MCF 10A (cell line): ENCODE measurements at regions not wholly inside any gene's neighbourhood (a gene's known extent, or its start where the extent isn't known, plus 50 kb on each side); places are given as distances from the start of the nearest gene placed in this dataset.
"Not testable (repeated sequence)": the region's sequence is repeated elsewhere in the genome, so short reads cannot be mapped to it uniquely, and the experiment has no call there.

Experiments used
- BruUV-seq: library from RNA; stranded (reverse); fragments of 400-500 nt; replicated peaks from 2 replicates; lab custom pipeline; 2021; lab: Mats Ljungman, UMichigan
- CTCF ChIA-PET: fragments of 300-600 bp; sonication (Branson Sonifier 250); formaldehyde crosslinking; extraction: SDS; loops from one replicate; lab custom pipeline; 2021; ENCODE audit warnings: antibody characterized with exemption, inconsistent platforms; lab: Yijun Ruan, JAX
- POLR2A ChIA-PET: fragments of 300-600, 350-650 bp; sonication (Branson Sonifier 250); formaldehyde crosslinking; extraction: SDS; loops from one replicate; lab custom pipeline; 2020; ENCODE audit warnings: antibody characterized with exemption, inconsistent platforms; lab: Yijun Ruan, JAX
- DNase-seq: peaks from one replicate; pipeline ENCODE4 v3.0.0-alpha.2; 2018; ENCODE audit not compliant: unreplicated experiment
- H3K27ac Mint-ChIP-seq: one replicate; pipeline ENCODE4 v1.8.0; 2022; ENCODE audit warnings: mild to moderate bottlenecking, low read depth, mixed read lengths; ENCODE audit not compliant: unreplicated experiment
- H3K27me3 Mint-ChIP-seq: one replicate; pipeline ENCODE4 v1.8.0; 2022; ENCODE audit warnings: mixed read lengths; ENCODE audit not compliant: insufficient read depth, unreplicated experiment
- H3K36me3 Mint-ChIP-seq: one replicate; pipeline ENCODE4 v1.8.0; 2022; ENCODE audit warnings: mild to moderate bottlenecking, moderate library complexity, mixed read lengths; ENCODE audit not compliant: insufficient read depth, unreplicated experiment
- H3K4me1 Mint-ChIP-seq: one replicate; pipeline ENCODE4 v1.8.0; 2022; ENCODE audit warnings: mixed read lengths; ENCODE audit not compliant: insufficient read depth, unreplicated experiment
- H3K4me3 Mint-ChIP-seq: one replicate; pipeline ENCODE4 v1.8.0; 2022; ENCODE audit warnings: mild to moderate bottlenecking, moderate library complexity, mixed read lengths; ENCODE audit not compliant: unreplicated experiment
- H3K9me3 Mint-ChIP-seq: one replicate; pipeline ENCODE4 v1.8.0; 2022; ENCODE audit warnings: mixed read lengths; ENCODE audit not compliant: unreplicated experiment
- CTCF ChIP-seq: fragments of 200-600 bp; IDR thresholded peaks from one replicate; pipeline ENCODE4 v1.8.0; 2022; ENCODE audit warnings: antibody characterized with exemption, mild to moderate bottlenecking; ENCODE audit not compliant: unreplicated experiment
- intact Hi-C: fragments of 100-400 bp; cut with micrococcal nuclease; formaldehyde crosslinking; loops from 2 replicates; pipeline ENCODE4 v1.14.1; 2022

- peak; percentile 1 for DNase-seq
- H3K36me3 Mint-ChIP-seq, result no peaks in the 10 kb centered on the region
- no TSS peak for BruUV-seq
- no peak for TF ChIP-seq CTCF
- ChIA-PET CTCF (interaction anchor here (0.6 to 0.9 kb wide), 3 partner anchors 26 to 307 kb away, joined by 3 to 4 read pairs (median 4); no protein-coding TSS in a partner anchor), POLR2A (no interaction called here)
- peaks cover 11% of the 10 kb centered on the region for H3K9me3 Mint-ChIP-seq
- H3K27ac Mint-ChIP-seq, result no peak overlapping the region
- no peak overlapping the region for H3K4me3 Mint-ChIP-seq
- intact Hi-C loops, result no loop called here
- H3K4me1 Mint-ChIP-seq, result no peaks in the 10 kb centered on the region
- peaks cover 31% of the 10 kb centered on the region for H3K27me3 Mint-ChIP-seq
These were observed 83.4 kb downstream of the MAB21L3 start for GRCh38 chr1:116194568-116194967.

- Mint-ChIP-seq H3K4me3 (no peak overlapping the region), H3K9me3 (peaks cover 11% of the 10 kb centered on the region), H3K4me1 (no peaks in the 10 kb centered on the region), H3K27me3 (peaks cover 38% of the 10 kb centered on the region), H3K27ac (no peak overlapping the region), H3K36me3 (no peaks in the 10 kb centered on the region)
- no peak for DNase-seq
- ChIA-PET POLR2A (no interaction called here), CTCF (interaction anchor here (0.5 to 0.6 kb wide), 2 partner anchors 164 to 176 kb away, joined by 3 to 4 read pairs; no protein-coding TSS in a partner anchor)
- no peak for TF ChIP-seq CTCF
- no TSS peak for BruUV-seq
- intact Hi-C loops, result no loop called here
These were observed 84.1 kb downstream of the MAB21L3 start for GRCh38 chr1:116195077-116195868.

- intact Hi-C loops, H3K9me3 Mint-ChIP-seq, H3K4me1 Mint-ChIP-seq, DNase-seq, POLR2A ChIA-PET, H3K4me3 Mint-ChIP-seq, H3K27ac Mint-ChIP-seq, H3K36me3 Mint-ChIP-seq, BruUV-seq: not testable (repeated sequence)
- peaks cover 31% of the 10 kb centered on the region for H3K27me3 Mint-ChIP-seq
- CTCF ChIA-PET, result interaction anchor here (0.6 kb wide), 1 partner anchor 39 kb away, joined by 5 read pairs; no protein-coding TSS in a partner anchor
These were observed 89.1 kb downstream of the MAB21L3 start for GRCh38 chr1:116200343-116200742.

GRCh38 chr1:116201911-116202310, 90.7 kb downstream of the MAB21L3 start:
- Mint-ChIP-seq H3K9me3 (no peaks in the 10 kb centered on the region), H3K4me3 (no peak overlapping the region), H3K27me3 (peaks cover 31% of the 10 kb centered on the region), H3K36me3 (no peaks in the 10 kb centered on the region), H3K27ac (no peak overlapping the region), H3K4me1 (no peaks in the 10 kb centered on the region)
- no peak for DNase-seq
- intact Hi-C loops, result no loop called here
- TF ChIP-seq CTCF, result no peak
- POLR2A ChIA-PET, result no interaction called here
- BruUV-seq, result no TSS peak
- CTCF ChIA-PET, result no interaction called here
